ENCODE measurements at regions not wholly inside any gene's neighbourhood (a gene's known extent, or its start where the extent isn't known, plus 50 kb on each side); places are given as distances from the start of the nearest gene placed in this dataset.

DNA sequence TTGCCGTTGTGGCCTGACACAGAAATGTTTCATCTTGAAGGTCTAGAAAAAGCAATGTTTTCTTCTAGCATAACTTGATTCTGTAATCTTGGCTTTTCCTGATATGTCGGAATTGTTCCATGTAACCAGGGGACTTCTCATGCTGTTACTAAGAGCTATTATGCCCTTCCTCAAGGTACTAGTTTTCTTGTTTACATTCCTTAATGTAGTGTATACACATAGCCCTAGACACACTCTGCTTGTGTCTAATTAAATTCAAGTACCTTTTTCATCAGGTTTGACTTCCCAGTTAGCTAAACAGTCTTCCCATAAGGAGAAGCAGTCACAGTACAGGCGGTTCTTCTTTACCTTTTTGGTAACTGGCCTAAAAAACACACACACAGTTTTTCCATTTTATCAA is 89.4 kb upstream of the KCNK12 start:
- no peaks in the 10 kb centered on the region for H3K79me2 ChIP-seq (ENCODE audit: control insufficient read depth in 1 of 2, insufficient read depth in 2 of 2, low read length in 2 of 2)
- no peak overlapping the region for H3K4me2 ChIP-seq (ENCODE audit: insufficient read depth in 1 of 2, low read depth in 2 of 2, low read length in 2 of 2)
- no peak overlapping the region for H2AK5ac ChIP-seq (ENCODE audit: low read depth, low read length)
- no peak overlapping the region for H3K27ac ChIP-seq (ENCODE audit: low read depth, low read length)
- H3K27me3 ChIP-seq (replicated peaks in 1 of 4; ENCODE audit: control insufficient read depth in 3 of 4, extremely low read depth in 1 of 4, insufficient read depth in 3 of 4, low read length in 3 of 4): no peaks in the 10 kb centered on the region; a peak in 1 of 7 replicates
- no peak overlapping the region for H3K18ac ChIP-seq (ENCODE audit: extremely low read depth, low read length)
- H3K23me2 ChIP-seq (ENCODE audit: low read depth, low read length): no peaks in the 10 kb centered on the region
- no peaks in the 10 kb centered on the region for H3K79me1 ChIP-seq (ENCODE audit: low read depth, low read length)
- DNase-seq (ENCODE audit: low read depth in 1 of 2, low spot score in 2 of 2) (no peak), FAIRE-seq (no peak)
- H4K91ac ChIP-seq (replicated peaks; ENCODE audit: insufficient read length, low read length): no peak overlapping the region
- no peak overlapping the region for H4K5ac ChIP-seq (ENCODE audit: insufficient read length, low read depth, low read length)
- ChIA-PET CTCF (ENCODE audit: partially characterized antibody) (interaction anchor here (1.5 kb wide), 1 partner anchor 28 kb away, joined by 3 read pairs; no protein-coding TSS in a partner anchor), POLR2A (ENCODE audit: partially characterized antibody) (no interaction called here)
- H2AFZ ChIP-seq (ENCODE audit: low read length): no peak overlapping the region
- WGBS, 2 experiments (ENCODE audit: extremely low coverage in 1 of 2, insufficient coverage in 1 of 2, insufficient read length in 1 of 2, insufficient replicate concordance in 2 of 2, low coverage in 1 of 2, low lambda C conversion rate in 2 of 2, missing lambda C conversion rate in 1 of 2): 85% methylated on average over 3 of the region's 3 CpGs; no CpG with 5 or more reads in 1 of the 2 experiments
- 0 out of 2 replicates have a peak overlapping the region, but pooled peaks have one; percentile 42 for H2BK12ac ChIP-seq (ENCODE audit: low read depth, low read length)
- no peak overlapping the region for H2BK15ac ChIP-seq (ENCODE audit: low read length)
- peak overlapping the region; percentile 62; the same call in 1 of the 2 replicates for H2BK20ac ChIP-seq (ENCODE audit: low read length)
- no peak overlapping the region for H3K56ac ChIP-seq (replicated peaks; ENCODE audit: insufficient read length, low read depth, low read length)
- H3K14ac ChIP-seq (ENCODE audit: insufficient read length): no peak overlapping the region
- H2BK5ac ChIP-seq (ENCODE audit: low read depth, low read length): no peak overlapping the region
- H3K36me3 ChIP-seq (ENCODE audit: control insufficient read depth in 2 of 4, insufficient read depth in 4 of 4, low read length in 3 of 4): no peaks in the 10 kb centered on the region
- no peak overlapping the region for H3K4ac ChIP-seq (replicated peaks; ENCODE audit: insufficient read length, low read depth, low read length)
- peaks cover 4 to 21% (median 15%) of the 10 kb centered on the region in 4 experiments; a peak in 6 of 7 replicates for H3K4me1 ChIP-seq (replicated peaks in 1 of 4; ENCODE audit: control insufficient read depth in 3 of 4, insufficient read depth in 4 of 4, low read length in 3 of 4)
- no peaks in the 10 kb centered on the region for H4K20me1 ChIP-seq (replicated peaks in 1 of 2; ENCODE audit: control insufficient read depth in 1 of 2, insufficient read depth in 2 of 2, low read length in 2 of 2)
- no peak overlapping the region for H3K9ac ChIP-seq (replicated peaks in 1 of 4; ENCODE audit: extremely low read depth in 1 of 4, low read depth in 3 of 4, low read length in 3 of 4)
- no peak overlapping the region for H4K8ac ChIP-seq (ENCODE audit: extremely low read depth, insufficient read depth, low read length)
- H3K9me3 ChIP-seq (ENCODE audit: insufficient read depth in 2 of 2, low read depth in 1 of 2, low read length in 1 of 2): no peaks in the 10 kb centered on the region
- TF ChIP-seq PHF8 (conservative IDR thresholded peaks at IDR 0.05; ENCODE audit: low read depth, low read length): no peak
- TF ChIP-seq HDAC2 (IDR thresholded peaks at IDR 0.05; ENCODE audit: borderline replicate concordance in 1 of 2, low read depth in 2 of 2, low read length in 2 of 2): no peak
- TF ChIP-seq RXRA (IDR thresholded peaks at IDR 0.05; ENCODE audit: insufficient read depth, low read depth, low read length): no peak
- no peak for TF ChIP-seq CHD1 (IDR thresholded peaks at IDR 0.05; ENCODE audit: low read depth, low read length)
- no peak for TF ChIP-seq RAD21 (IDR thresholded peaks at IDR 0.05 in 1 of 2, conservative IDR thresholded peaks at IDR 0.05 in 1 of 2; ENCODE audit: low read depth in 2 of 2, low read length in 2 of 2)
- no peak for TF ChIP-seq CREB1 (IDR thresholded peaks at IDR 0.05)
- no peak for TF ChIP-seq SP4 (IDR thresholded peaks at IDR 0.05; ENCODE audit: low read length)
- TF ChIP-seq KDM1A (IDR thresholded peaks at IDR 0.05; ENCODE audit: borderline replicate concordance, low read length): no peak
- no peak for TF ChIP-seq TAF7 (optimal IDR thresholded peaks at IDR 0.05; ENCODE audit: borderline replicate concordance, low read depth, low read length)
- TF ChIP-seq CEBPB (IDR thresholded peaks at IDR 0.05; ENCODE audit: low read depth, low read length): no peak
- no peak for TF ChIP-seq EP300 (IDR thresholded peaks at IDR 0.05; ENCODE audit: borderline replicate concordance in 1 of 2, low read depth in 2 of 2, low read length in 2 of 2)
- H2BK120ac ChIP-seq (replicated peaks; ENCODE audit: low read depth, low read length): no peak overlapping the region
- H3K4me3 ChIP-seq (ENCODE audit: extremely low read depth in 1 of 4, insufficient read depth in 2 of 4, low read depth in 3 of 4, low read length in 4 of 4): no peak overlapping the region
- no peak overlapping the region for H3K23ac ChIP-seq (ENCODE audit: insufficient read length)

All from H1 (cell line).